Kidney (tissue), 13 donors: ENCODE measurements at regions not wholly inside any gene's neighbourhood (a gene's known extent, or its start where the extent isn't known, plus 50 kb on each side); places are given as distances from the start of the nearest gene placed in this dataset.

Experiments used
- DNase-seq, 5 donors: peaks; one replicate each; pipeline ENCODE4 v3.0.0-alpha.2; 2013 to 2020
- FAIRE-seq: peaks from 2 replicates; lab custom pipeline; 2012; peaks lifted over from hg19 to GRCh38; lab: Jason Lieb, UNC
- H3K27ac ChIP-seq, 2 donors: one replicate each; pipeline ENCODE4 v1.7.0; 2013; ENCODE audit warnings: low read depth in 2 of 2, low read length in 2 of 2, inconsistent platforms in 1 of 2
- H3K27me3 ChIP-seq: one replicate; pipeline ENCODE4 v1.7.1; 2013; ENCODE audit warnings: low read length, inconsistent platforms; ENCODE audit not compliant: control insufficient read depth, insufficient read depth
- H3K36me3 ChIP-seq, 3 donors: one replicate each; pipeline versions ENCODE4 v1.7.0 to v1.7.1; 2013; ENCODE audit warnings: low read length in 3 of 3, control low read depth in 1 of 3, inconsistent platforms in 1 of 3; ENCODE audit not compliant: insufficient read depth in 3 of 3, control insufficient read depth in 2 of 3
- H3K4me1 ChIP-seq, 3 donors: one replicate each; pipeline versions ENCODE4 v1.7.0 to v1.7.1; 2013; ENCODE audit warnings: low read length in 3 of 3, inconsistent platforms in 1 of 3, low read depth in 1 of 3; ENCODE audit not compliant: control insufficient read depth in 2 of 3, insufficient read depth in 2 of 3
- H3K4me3 ChIP-seq, 3 donors: one replicate each; pipeline versions ENCODE4 v1.7.0 to v1.8.1; 2013; ENCODE audit warnings: low read length in 3 of 3, control low read depth in 1 of 3, inconsistent platforms in 1 of 3
- H3K9ac ChIP-seq, 3 donors: one replicate each; pipeline versions ENCODE4 v1.7.0 to v1.7.1; 2013; ENCODE audit warnings: low read length in 3 of 3, control low read depth in 1 of 3, inconsistent platforms in 1 of 3
- H3K9me3 ChIP-seq, 3 donors: one replicate each; pipeline versions ENCODE4 v1.7.0 to v1.7.1; 2013; ENCODE audit warnings: low read length in 3 of 3, control low read depth in 1 of 3, inconsistent platforms in 1 of 3; ENCODE audit not compliant: control insufficient read depth in 2 of 3, insufficient read depth in 1 of 3
- CTCF ChIP-seq: IDR thresholded peaks from 3 replicates; pipeline ENCODE4 v1.5.1; 2012; ENCODE audit warnings: mild to moderate bottlenecking, moderate library complexity, borderline replicate concordance; ENCODE audit not compliant: insufficient read depth; ENCODE audit errors: extremely low read depth
- intact Hi-C: fragments of 100-400 bp; cut with DNase I; formaldehyde crosslinking; loops from one replicate; pipeline ENCODE4 v1.11.1; 2022
- donor health status: control.
- donor health status: control.
- donor health status: control.
- donor health status: control.
- donor health status: control.
- donor health status: DM: yes; HTN: yes; CAD: no.
- donor health status: Normal renal cell carcinoma (clear cell type).

DNA sequence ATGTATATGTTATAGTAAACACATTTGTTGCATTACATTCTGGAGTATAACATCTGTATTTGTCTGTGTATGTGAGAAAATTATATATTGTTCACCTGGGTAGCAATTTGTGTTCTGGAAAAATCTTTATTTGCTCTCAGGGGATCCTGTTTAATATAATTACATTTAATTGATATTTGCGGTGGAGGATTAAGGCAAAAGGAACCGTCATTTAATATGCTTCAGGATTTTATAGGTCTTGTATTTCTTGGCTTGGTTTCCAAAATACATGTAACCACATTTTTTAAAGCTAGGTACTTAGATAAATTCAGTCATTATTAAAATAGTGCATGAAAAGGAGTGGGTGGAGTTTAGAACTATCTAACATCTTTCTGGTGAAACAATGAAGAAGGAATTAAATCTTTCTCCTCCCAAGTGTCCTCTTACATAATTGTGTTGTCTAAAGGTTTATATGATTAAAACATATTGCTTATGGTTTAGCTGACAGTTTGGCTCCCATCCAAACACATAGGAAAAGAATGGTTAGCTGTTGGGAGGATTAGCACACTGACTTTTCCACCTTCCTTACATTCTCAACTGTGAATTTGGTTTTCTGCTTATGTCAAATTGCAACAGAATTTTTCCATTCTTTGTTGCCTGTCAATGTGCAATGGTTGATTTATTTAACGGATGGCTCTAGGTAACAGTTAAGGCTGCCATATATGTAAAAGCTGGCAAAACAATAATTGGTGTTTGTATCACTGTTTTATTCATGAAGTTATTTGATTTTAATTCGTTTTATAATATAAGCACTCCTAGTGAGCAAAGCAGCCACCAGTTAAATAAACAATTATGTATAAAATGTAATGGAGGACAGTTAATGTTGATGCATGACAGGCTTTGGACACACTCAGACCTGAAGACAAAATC is 250.8 kb upstream of the SFRP2 start:
- intact Hi-C loops, result no loop called here
- Histone ChIP-seq H3K36me3 (no peaks in the 10 kb centered on the region), H3K9me3 (no peaks in the 10 kb centered on the region), H3K4me3 (no peak overlapping the region), H3K9ac (no peak overlapping the region), H3K27me3 (no peaks in the 10 kb centered on the region), H3K4me1 (no peaks in the 10 kb centered on the region), H3K27ac (no peak overlapping the region)
- FAIRE-seq, result no peak
- TF ChIP-seq CTCF, result no peak
- DNase-seq, result no peak

- no peaks in the 10 kb centered on the region for H3K36me3 ChIP-seq
- no peak overlapping the region for H3K27ac ChIP-seq
- peaks cover 0 to 2% (median 0%) of the 10 kb centered on the region in 3 donors for H3K9me3 ChIP-seq
- no peak for TF ChIP-seq CTCF
- FAIRE-seq, result no peak
- H3K27me3 ChIP-seq, result no peaks in the 10 kb centered on the region
- H3K9ac ChIP-seq, result no peak overlapping the region
- no peak overlapping the region for H3K4me3 ChIP-seq
- no peaks in the 10 kb centered on the region for H3K4me1 ChIP-seq
- no peak for DNase-seq
- intact Hi-C loops, result no loop called here
Measured at GRCh38 chr4:154036856-154037255, 248.0 kb upstream of the SFRP2 start.

DNA sequence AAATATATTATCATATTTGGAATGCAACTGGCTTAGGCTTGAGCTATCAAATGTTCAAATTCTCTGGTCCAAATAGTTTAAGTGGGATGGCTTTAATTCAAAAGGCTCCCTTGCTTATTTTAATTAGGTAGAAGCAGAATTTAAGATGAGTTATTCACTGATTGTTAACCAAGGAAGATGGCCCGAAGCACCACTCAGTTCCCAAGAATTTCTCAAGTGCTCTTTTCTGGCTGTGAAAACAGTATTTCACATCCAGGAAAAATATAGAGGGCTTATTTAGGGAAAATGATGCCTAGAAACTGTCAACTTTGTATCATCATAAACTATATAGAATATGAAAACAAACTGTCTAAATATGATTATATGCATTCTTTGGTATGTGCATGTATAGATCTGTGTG is 246.5 kb upstream of the SFRP2 start:
- no peak for DNase-seq
- Histone ChIP-seq H3K9ac (no peak overlapping the region), H3K36me3 (no peaks in the 10 kb centered on the region), H3K27me3 (no peaks in the 10 kb centered on the region), H3K9me3 (peaks cover 0 to 2% (median 0%) of the 10 kb centered on the region in 3 donors), H3K4me3 (no peak overlapping the region), H3K4me1 (no peaks in the 10 kb centered on the region), H3K27ac (no peak overlapping the region)
- TF ChIP-seq CTCF, result no peak
- intact Hi-C loops, result no loop called here
- no peak for FAIRE-seq
